ENCODE measurements at regions not wholly inside any gene's neighbourhood (a gene's known extent, or its start where the extent isn't known, plus 50 kb on each side); places are given as distances from the start of the nearest gene placed in this dataset.

DNA sequence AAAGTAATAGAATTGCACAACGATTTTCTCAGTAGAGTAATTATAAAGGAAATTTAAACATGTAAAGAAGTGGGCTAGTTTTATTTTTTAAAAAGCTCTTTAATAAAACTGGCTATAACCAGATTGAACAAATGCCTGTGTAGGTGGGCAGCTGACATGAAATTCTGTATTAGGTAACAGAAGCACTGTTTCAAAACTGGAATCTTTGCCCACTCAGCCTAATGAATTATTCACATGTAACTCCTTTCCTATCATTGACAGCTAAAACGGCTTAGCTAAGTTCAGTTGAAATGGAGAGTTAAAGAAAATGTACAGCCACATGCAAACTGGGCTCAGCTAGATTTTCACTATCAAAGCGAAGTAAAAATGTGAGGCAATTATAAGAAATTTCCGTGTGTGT, 1300.1 kb upstream of the ACO1 start:
- H3K27me3 ChIP-seq (ENCODE audit: insufficient read depth, low read depth): no peaks in the 10 kb centered on the region
- no peaks in the 10 kb centered on the region for H3K79me2 ChIP-seq (ENCODE audit: low read depth)
- intact Hi-C loops (cut with micrococcal nuclease; ENCODE audit: unreplicated experiment): no loop called here
- no peaks in the 10 kb centered on the region for H3F3A ChIP-seq (ENCODE audit: insufficient read depth, low read depth)
- DNase-seq: no peak
- no peak overlapping the region for H3K27ac ChIP-seq
- H4K20me1 ChIP-seq (ENCODE audit: insufficient read depth): no peaks in the 10 kb centered on the region
- no peak overlapping the region for H2AFZ ChIP-seq
- H3K4me2 ChIP-seq: no peak overlapping the region
- ChIA-PET POLR2A (ENCODE audit: unreplicated experiment) (interaction anchor here (0.5 kb wide), 1 partner anchor 689 kb away, joined by 5 read pairs; no protein-coding TSS in a partner anchor), CTCF (no interaction called here)
- H3K9me3 ChIP-seq (ENCODE audit: insufficient read depth, low read depth): no peaks in the 10 kb centered on the region
- H3K4me3 ChIP-seq: no peak overlapping the region
- H3K4me1 ChIP-seq (replicated peaks; ENCODE audit: insufficient read depth): no peaks in the 10 kb centered on the region
- H3K36me3 ChIP-seq (ENCODE audit: low read depth): no peaks in the 10 kb centered on the region
- no peaks in the 10 kb centered on the region for H3K9me2 ChIP-seq (ENCODE audit: insufficient read depth)
- TF ChIP-seq, protein P1, sequence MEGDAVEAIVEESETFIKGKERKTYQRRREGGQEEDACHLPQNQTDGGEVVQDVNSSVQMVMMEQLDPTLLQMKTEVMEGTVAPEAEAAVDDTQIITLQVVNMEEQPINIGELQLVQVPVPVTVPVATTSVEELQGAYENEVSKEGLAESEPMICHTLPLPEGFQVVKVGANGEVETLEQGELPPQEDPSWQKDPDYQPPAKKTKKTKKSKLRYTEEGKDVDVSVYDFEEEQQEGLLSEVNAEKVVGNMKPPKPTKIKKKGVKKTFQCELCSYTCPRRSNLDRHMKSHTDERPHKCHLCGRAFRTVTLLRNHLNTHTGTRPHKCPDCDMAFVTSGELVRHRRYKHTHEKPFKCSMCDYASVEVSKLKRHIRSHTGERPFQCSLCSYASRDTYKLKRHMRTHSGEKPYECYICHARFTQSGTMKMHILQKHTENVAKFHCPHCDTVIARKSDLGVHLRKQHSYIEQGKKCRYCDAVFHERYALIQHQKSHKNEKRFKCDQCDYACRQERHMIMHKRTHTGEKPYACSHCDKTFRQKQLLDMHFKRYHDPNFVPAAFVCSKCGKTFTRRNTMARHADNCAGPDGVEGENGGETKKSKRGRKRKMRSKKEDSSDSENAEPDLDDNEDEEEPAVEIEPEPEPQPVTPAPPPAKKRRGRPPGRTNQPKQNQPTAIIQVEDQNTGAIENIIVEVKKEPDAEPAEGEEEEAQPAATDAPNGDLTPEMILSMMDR (conservative IDR thresholded peaks at IDR 0.05): no peak
- TF ChIP-seq EZH2 (IDR thresholded peaks at IDR 0.05; ENCODE audit: low read depth): no peak
- no TSS peak for BruUV-seq (replicated peaks)

DNA sequence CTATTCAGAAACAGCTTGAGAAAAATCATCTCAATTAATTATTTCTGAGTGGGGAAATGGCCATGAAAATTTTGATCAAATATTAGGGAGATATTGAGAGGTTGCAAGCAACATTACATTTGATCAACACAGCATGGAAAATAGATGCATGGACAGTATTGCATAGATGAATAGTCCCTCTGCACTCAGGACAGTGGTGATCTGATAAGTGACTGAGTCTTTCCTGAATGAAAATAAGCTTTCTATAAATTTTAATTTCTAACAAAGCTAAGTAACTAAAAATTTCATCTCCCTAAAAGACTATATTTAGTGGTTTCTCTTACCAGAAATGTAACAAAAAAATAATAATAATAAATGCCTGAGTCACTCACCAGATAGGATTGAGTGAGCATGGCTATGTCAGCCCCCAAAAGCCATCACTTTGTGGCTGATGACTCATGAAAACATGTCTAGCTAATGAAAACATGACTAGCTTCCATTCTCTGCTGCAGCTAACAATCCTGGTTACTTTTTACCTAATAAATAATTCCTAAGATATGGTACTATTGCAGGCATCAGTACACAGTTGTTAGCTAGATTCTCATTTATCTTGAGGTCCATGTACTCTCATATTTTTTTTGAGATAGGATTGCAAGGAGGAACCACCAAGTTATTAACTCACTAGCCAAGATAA, 1294.8 kb upstream of the ACO1 start:
- Histone ChIP-seq H3K79me2 (ENCODE audit: low read depth) (no peaks in the 10 kb centered on the region), H3K4me3 (no peak overlapping the region), H3K4me1 (replicated peaks; ENCODE audit: insufficient read depth) (no peaks in the 10 kb centered on the region), H4K20me1 (ENCODE audit: insufficient read depth) (no peaks in the 10 kb centered on the region), H3K36me3 (ENCODE audit: low read depth) (no peaks in the 10 kb centered on the region), H2AFZ (no peak overlapping the region), H3K9me3 (ENCODE audit: insufficient read depth, low read depth) (no peaks in the 10 kb centered on the region), H3K27ac (no peak overlapping the region), H3K9me2 (ENCODE audit: insufficient read depth) (no peaks in the 10 kb centered on the region), H3K27me3 (ENCODE audit: insufficient read depth, low read depth) (no peaks in the 10 kb centered on the region), H3F3A (ENCODE audit: insufficient read depth, low read depth) (no peaks in the 10 kb centered on the region), H3K4me2 (no peak overlapping the region)
- intact Hi-C loops (cut with micrococcal nuclease; ENCODE audit: unreplicated experiment): no loop called here
- ChIA-PET CTCF (no interaction called here), POLR2A (ENCODE audit: unreplicated experiment) (no interaction called here)
- DNase-seq: no peak
- no TSS peak for BruUV-seq (replicated peaks)
- no peak for TF ChIP-seq EZH2 (IDR thresholded peaks at IDR 0.05; ENCODE audit: low read depth)
- TF ChIP-seq, protein P1 (conservative IDR thresholded peaks at IDR 0.05): no peak

DNA sequence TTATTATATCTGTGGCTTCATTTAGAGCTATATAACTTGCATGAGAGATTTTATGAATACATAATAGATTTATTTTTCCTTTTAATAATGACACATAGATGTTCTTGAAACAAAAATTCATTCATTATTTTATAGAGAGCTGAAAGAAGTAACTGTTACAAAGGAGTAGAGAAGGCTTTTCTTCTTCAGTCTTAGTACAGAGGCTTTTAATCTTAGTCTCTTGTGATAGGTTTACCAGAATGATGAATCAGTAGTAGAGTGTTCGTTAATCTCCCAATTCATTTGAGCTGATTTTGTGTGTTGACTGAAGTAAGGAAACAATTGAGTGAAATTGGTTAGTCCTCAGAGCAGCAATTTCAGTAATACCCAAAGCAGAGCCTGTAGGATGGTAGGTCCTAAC, 1284.1 kb upstream of the ACO1 start:
- ChIA-PET CTCF (no interaction called here), POLR2A (ENCODE audit: unreplicated experiment) (no interaction called here)
- no TSS peak for BruUV-seq (replicated peaks)
- Histone ChIP-seq H3K79me2 (ENCODE audit: low read depth) (no peaks in the 10 kb centered on the region), H3K4me2 (no peak overlapping the region), H4K20me1 (ENCODE audit: insufficient read depth) (no peaks in the 10 kb centered on the region), H2AFZ (no peak overlapping the region), H3K4me1 (replicated peaks; ENCODE audit: insufficient read depth) (no peaks in the 10 kb centered on the region), H3K36me3 (ENCODE audit: low read depth) (no peaks in the 10 kb centered on the region), H3K4me3 (no peak overlapping the region), H3K27me3 (ENCODE audit: insufficient read depth, low read depth) (no peaks in the 10 kb centered on the region), H3K9me3 (ENCODE audit: insufficient read depth, low read depth) (no peaks in the 10 kb centered on the region), H3K27ac (no peak overlapping the region), H3F3A (ENCODE audit: insufficient read depth, low read depth) (no peaks in the 10 kb centered on the region), H3K9me2 (ENCODE audit: insufficient read depth) (no peaks in the 10 kb centered on the region)
- TF ChIP-seq EZH2 (IDR thresholded peaks at IDR 0.05; ENCODE audit: low read depth): no peak
- TF ChIP-seq, protein P1 (conservative IDR thresholded peaks at IDR 0.05): no peak
- intact Hi-C loops (cut with micrococcal nuclease; ENCODE audit: unreplicated experiment): no loop called here
- no peak for DNase-seq

Data from PC-9 (cell line).